ENCODE measurements at regions not wholly inside any gene's neighbourhood (a gene's known extent, or its start where the extent isn't known, plus 50 kb on each side); places are given as distances from the start of the nearest gene placed in this dataset.
A peak's percentile ranks its signal among the peaks of the same experiment; 100 is the strongest.
"Not testable (repeated sequence)": the region's sequence is repeated elsewhere in the genome, so short reads cannot be mapped to it uniquely, and the experiment has no call there.

DNA sequence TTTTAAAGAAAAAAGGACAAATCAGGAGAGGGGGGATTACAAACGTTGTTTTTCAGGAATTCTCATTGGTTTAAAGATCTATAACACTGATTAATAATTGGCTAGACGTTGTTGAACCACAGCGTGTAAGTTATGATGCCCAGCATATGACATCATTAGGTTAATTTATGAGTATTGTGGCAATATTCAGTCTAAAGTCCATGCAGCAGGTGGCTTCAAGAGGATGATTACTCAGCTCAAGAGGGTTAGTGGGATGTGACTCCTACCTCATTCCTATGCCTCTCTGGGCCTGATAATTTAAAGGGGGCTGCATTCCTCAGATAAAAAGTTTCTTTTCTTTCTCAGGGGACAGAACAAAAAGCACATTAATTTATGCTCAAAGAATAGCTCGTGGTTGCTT is 1309.0 kb downstream of the EPHA7 start:
- 14% methylated on average over 4 of the region's 4 CpGs for WGBS (ENCODE audit: insufficient coverage, low coverage, low lambda C conversion rate, missing lambda C conversion rate)
- ATAC-seq (no peak), DNase-seq (no peak)
- no peaks in the 10 kb centered on the region for H3K4me1 ChIP-seq
- no peaks in the 10 kb centered on the region for H3K9me3 ChIP-seq
- no peaks in the 10 kb centered on the region for H3K36me3 ChIP-seq
- intact Hi-C loops (cut with DNase I), result no loop called here
- no peaks in the 10 kb centered on the region for H3K27me3 ChIP-seq
- no peak overlapping the region for H3K27ac ChIP-seq
- H3K4me3 ChIP-seq, result no peak overlapping the region
- TF ChIP-seq, protein P1, sequence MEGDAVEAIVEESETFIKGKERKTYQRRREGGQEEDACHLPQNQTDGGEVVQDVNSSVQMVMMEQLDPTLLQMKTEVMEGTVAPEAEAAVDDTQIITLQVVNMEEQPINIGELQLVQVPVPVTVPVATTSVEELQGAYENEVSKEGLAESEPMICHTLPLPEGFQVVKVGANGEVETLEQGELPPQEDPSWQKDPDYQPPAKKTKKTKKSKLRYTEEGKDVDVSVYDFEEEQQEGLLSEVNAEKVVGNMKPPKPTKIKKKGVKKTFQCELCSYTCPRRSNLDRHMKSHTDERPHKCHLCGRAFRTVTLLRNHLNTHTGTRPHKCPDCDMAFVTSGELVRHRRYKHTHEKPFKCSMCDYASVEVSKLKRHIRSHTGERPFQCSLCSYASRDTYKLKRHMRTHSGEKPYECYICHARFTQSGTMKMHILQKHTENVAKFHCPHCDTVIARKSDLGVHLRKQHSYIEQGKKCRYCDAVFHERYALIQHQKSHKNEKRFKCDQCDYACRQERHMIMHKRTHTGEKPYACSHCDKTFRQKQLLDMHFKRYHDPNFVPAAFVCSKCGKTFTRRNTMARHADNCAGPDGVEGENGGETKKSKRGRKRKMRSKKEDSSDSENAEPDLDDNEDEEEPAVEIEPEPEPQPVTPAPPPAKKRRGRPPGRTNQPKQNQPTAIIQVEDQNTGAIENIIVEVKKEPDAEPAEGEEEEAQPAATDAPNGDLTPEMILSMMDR (IDR thresholded peaks at IDR 0.05), result no peak
- TF ChIP-seq POLR2A (IDR thresholded peaks at IDR 0.05), result no peak

GRCh38 chr6:92109956-92110355 is 1309.4 kb downstream of the EPHA7 start:
- Histone ChIP-seq H3K4me3 (no peak overlapping the region), H3K4me1 (no peaks in the 10 kb centered on the region), H3K27ac (no peak overlapping the region), H3K36me3 (no peaks in the 10 kb centered on the region), H3K27me3 (no peaks in the 10 kb centered on the region), H3K9me3 (no peaks in the 10 kb centered on the region)
- DNase-seq (no peak), ATAC-seq (peak in 3 of 4 donors; percentile 17 to 25 (median 24))
- intact Hi-C loops (cut with DNase I), result no loop called here
- TF ChIP-seq, protein P1 (IDR thresholded peaks at IDR 0.05), result no peak
- TF ChIP-seq POLR2A (IDR thresholded peaks at IDR 0.05), result no peak
- WGBS (ENCODE audit: insufficient coverage, low coverage, low lambda C conversion rate, missing lambda C conversion rate), result 34% methylated on average over 5 of the region's 5 CpGs

DNA sequence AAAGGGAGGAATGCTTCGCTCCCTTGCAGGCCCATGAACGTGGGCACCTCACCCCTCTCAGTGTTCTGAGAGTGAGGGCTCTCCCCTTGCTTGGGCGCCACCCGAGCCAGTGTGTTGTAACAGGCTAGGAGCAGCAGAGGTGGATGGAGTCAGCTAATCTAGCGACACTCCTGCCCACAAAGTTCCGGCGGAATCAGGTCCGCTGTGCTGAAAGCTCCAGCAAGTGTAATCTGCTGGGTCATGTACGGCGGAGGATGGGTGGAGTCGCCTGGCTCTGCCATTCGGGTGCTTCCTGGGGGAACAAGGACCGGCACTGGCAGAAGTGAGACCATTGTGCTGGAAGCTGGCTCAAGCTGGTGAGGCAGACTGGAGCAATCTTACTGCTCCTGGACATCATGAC is 1310.1 kb downstream of the EPHA7 start:
- Histone ChIP-seq H3K27ac (no peak overlapping the region), H3K9me3 (no peaks in the 10 kb centered on the region), H3K4me3 (no peak overlapping the region), H3K27me3 (no peaks in the 10 kb centered on the region), H3K36me3 (no peaks in the 10 kb centered on the region), H3K4me1 (no peaks in the 10 kb centered on the region)
- peak in 1 of 4 donors; percentile 24 for ATAC-seq
- intact Hi-C loops (cut with DNase I), result no loop called here
- no peak for DNase-seq
- 20% methylated on average over 1 of the region's 13 CpGs for WGBS (ENCODE audit: insufficient coverage, low coverage, low lambda C conversion rate, missing lambda C conversion rate)
- TF ChIP-seq, protein P1 (IDR thresholded peaks at IDR 0.05), result no peak
- TF ChIP-seq POLR2A (IDR thresholded peaks at IDR 0.05), result no peak

GRCh38 chr6:92086750-92087149 is 1332.6 kb downstream of the EPHA7 start:
- WGBS (ENCODE audit: insufficient coverage, low coverage, low lambda C conversion rate, missing lambda C conversion rate), result 100% methylated on average over 1 of the region's 2 CpGs
- DNase-seq, result no peak
- H3K27ac ChIP-seq, result no peak overlapping the region
- H3K27me3 ChIP-seq, result no peaks in the 10 kb centered on the region
- intact Hi-C loops (cut with DNase I), result no loop called here
- no peak for ATAC-seq
- no peak overlapping the region for H3K4me3 ChIP-seq
- TF ChIP-seq, protein P1 (IDR thresholded peaks at IDR 0.05), result no peak
- no peak for TF ChIP-seq POLR2A (IDR thresholded peaks at IDR 0.05)
- no peaks in the 10 kb centered on the region for H3K9me3 ChIP-seq
- H3K36me3 ChIP-seq, result no peaks in the 10 kb centered on the region
- no peaks in the 10 kb centered on the region for H3K4me1 ChIP-seq

GRCh38 chr6:92083914-92084313 is 1335.4 kb downstream of the EPHA7 start:
- H3K4me1 ChIP-seq; ATAC-seq; H3K4me3 ChIP-seq; H3K9me3 ChIP-seq; DNase-seq; intact Hi-C loops (cut with DNase I); H3K27me3 ChIP-seq; H3K36me3 ChIP-seq; H3K27ac ChIP-seq: not testable (repeated sequence)
- 80% methylated on average over 5 of the region's 5 CpGs for whole genome bisulfite sequencing (ENCODE audit: insufficient coverage, low coverage, low lambda C conversion rate, missing lambda C conversion rate)
